ENCODE measurements at regions not wholly inside any gene's neighbourhood (a gene's known extent, or its start where the extent isn't known, plus 50 kb on each side); places are given as distances from the start of the nearest gene placed in this dataset.

- DNase-seq (ENCODE audit: low read depth) = no peak
These were observed 282.7 kb downstream of the SHQ1 start for GRCh38 chr3:72565593-72565992.

DNA sequence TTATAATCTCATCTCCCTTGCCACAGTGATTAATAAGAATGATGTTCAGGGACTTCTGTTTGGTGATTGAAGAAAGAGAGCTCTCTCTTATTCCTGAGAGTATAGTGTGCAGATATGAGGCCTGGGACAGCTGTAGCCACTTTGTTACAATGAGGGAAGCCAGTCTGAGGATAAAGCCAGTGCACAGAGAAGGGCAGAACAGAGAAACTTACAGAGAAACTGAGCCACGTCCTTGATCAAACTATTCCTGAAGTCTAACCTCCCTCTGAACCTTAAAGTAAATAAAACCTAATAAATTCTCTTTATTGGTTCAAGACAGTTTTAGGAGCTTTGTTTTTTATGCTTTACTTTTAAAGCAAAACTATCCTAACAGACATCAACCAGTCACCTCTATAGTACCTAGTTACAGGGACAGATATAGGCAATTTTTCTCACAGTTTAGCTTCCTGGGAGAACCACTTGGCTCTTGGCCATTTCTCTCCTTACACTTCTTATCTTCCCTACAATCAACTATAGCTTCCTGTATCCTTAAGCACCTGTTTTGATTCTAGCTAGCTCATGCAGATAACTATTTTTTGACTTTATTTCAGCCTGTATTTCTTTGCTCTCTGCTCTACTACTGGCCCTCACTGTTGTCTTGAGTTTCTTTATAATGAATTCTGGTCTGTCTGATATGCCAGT is 284.4 kb downstream of the SHQ1 start:
- DNase-seq (ENCODE audit: low read depth) = no peak

GRCh38 chr3:72560846-72561675 is 287.2 kb downstream of the SHQ1 start:
- DNase-seq (ENCODE audit: low read depth) = no peak

GRCh38 chr3:72559385-72559784 is 288.9 kb downstream of the SHQ1 start:
- DNase-seq (ENCODE audit: low read depth) = no peak

- DNase-seq (ENCODE audit: low read depth) = no peak
These were observed 290.2 kb downstream of the SHQ1 start for GRCh38 chr3:72558001-72558400.

DNA sequence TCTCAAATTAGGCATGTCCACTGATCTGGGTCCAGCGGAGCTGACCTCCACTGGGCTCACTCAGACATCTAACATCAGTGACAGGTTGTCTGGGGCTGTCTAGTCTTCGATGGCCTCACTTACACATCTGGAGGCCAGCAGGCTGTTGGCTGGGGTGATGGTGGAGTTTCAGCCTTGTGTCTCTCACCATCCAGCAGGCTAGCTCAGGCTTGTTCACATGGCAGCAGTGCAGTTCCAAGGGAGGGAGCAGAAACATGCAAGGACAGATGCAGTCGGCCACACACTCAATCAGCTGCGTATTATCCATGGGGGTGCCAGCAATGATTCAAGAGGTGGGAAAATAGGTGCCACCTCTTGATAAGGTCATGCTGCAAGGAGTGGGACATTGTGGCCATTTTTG is 292.5 kb downstream of the SHQ1 start:
- no peak for DNase-seq (ENCODE audit: low read depth)

GRCh38 chr3:72554689-72555088 is 293.6 kb downstream of the SHQ1 start:
- DNase-seq (ENCODE audit: low read depth) = no peak

- DNase-seq (ENCODE audit: low read depth) = no peak
These were observed 294.9 kb downstream of the SHQ1 start for GRCh38 chr3:72553298-72553697.

- no peak for DNase-seq (ENCODE audit: low read depth)
These were observed 297.5 kb downstream of the SHQ1 start for GRCh38 chr3:72550582-72551262.

DNA sequence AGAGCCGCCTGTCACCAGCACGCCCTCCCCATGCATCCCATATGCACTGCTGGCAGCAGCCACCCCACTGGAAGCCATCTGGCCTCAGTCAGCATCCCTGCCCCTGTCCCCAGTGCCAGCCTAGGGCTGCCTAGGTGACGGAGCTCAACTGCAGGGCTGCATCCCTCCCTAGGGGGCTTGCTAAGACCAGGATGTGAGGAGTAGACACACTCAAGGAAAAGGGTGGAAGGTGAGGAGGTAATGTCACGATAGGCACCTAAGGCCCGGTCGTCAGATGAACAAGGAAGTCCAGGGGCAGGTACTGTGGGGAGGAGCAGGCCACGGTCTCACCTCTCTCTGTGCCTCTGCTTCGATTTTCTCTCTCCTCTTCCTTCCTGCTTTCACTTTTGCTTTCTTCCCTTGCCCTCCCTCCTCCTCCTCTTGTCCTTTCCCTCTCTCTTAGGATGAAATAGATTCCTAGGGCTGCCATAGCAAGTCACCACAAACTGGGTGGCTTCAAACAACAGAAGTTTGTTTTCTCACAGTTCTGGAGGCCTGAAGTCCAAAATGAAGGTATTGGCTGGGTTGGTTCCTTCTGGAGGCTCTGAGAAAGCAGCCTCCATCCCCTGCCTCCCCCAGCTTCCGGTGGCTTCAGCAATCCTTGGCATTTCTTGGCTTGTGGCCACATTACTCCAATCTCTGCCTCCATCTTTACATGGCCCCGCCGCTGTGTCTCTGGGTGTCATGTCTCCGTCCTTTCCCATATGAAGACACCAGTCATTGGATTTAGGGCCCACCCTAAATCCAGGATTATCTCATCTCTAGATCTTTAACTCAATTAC is 298.3 kb downstream of the SHQ1 start:
- no peak for DNase-seq (ENCODE audit: low read depth)

DNA sequence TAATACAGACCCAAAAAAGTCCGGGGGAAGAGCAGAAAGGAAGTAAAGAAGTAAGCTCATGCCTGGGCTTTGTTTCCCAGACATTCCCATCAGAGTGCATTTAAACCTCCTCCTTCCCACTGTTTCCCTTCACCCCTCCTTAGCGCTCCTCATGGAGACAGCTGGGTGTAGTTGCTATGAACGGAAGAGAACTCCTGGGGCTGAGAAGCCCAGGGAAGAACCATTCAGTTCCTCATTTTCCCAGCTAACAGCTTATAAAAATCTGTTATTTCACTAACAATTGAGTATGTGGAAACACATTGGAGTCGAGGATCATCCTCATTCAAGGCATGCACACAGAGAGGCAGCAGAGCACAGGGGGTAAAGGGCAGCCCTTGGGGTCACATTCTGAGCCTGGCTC is 299.3 kb downstream of the SHQ1 start:
- no peak for DNase-seq (ENCODE audit: low read depth)

- no peak for DNase-seq (ENCODE audit: low read depth)
These were observed 299.8 kb downstream of the SHQ1 start for GRCh38 chr3:72548461-72548860.

DNA sequence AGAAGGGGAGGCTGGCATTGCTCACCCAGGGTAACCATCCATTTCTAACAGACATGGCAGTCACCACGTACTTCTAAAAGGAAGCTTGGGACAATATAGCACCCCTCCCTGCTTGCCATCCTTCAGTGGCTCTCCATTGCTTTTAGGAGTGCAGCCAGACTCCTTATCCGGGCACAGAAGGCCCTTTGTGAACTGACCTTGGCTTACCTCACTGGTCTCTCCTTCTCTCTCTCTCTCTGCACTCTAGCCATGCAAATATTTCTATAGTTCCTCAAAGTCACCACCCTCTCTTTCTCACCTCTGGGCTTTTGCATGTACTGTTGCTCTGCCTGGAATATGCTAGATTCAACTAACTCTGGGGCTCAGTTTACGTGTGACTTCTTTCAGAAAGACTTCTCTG is 301.1 kb downstream of the SHQ1 start:
- DNase-seq (ENCODE audit: low read depth) = no peak

- no peak for DNase-seq (ENCODE audit: low read depth)
These were observed 304.0 kb downstream of the SHQ1 start for GRCh38 chr3:72544239-72544638.

- DNase-seq (ENCODE audit: low read depth) = no peak
These were observed 305.0 kb downstream of the SHQ1 start for GRCh38 chr3:72543246-72543645.

DNA sequence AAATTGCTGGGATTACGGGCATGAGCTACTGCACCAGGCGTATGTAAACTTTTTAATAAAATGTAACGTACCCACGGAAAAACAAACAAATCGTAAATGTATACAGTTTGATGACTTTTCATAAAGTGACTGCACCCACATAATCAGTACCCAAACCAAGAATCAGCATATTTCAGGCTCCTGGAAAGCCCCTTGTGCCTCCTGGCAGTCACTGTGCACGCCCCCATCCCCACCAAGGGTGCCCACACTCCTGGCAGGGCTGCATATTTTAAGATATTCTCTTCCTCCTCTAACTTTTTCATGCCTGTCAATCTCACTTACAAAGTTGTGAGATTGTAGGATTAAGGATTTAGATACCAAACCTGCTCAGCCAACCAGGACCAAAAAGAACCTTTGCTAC is 305.5 kb downstream of the SHQ1 start:
- no peak for DNase-seq (ENCODE audit: low read depth)

GRCh38 chr3:72539856-72540255 is 308.4 kb downstream of the SHQ1 start:
- no peak for DNase-seq (ENCODE audit: low read depth)

GRCh38 chr3:72538070-72538745 is 310.0 kb downstream of the SHQ1 start:
- DNase-seq (ENCODE audit: low read depth) = no peak

GRCh38 chr3:72537448-72537847 is 310.8 kb downstream of the SHQ1 start:
- DNase-seq (ENCODE audit: low read depth) = no peak

DNA sequence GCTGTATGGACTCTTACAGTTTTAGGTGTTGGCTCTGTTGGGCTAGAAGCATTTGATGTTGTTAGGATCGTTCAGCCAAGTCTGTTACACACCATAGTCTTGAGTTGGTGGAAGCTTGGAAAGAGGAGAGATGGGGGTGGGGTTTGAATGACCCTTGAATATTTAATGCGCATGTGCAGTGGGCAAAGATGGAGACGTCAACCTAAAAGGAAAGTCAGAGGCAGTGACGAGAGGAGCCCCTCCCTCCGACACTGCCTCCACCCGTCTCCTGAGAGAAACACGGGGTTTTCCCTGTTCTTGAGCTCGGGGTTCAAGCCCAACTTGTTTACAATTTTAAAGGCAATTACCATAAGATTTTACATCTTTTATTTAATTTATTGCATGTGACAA is 311.4 kb downstream of the SHQ1 start:
- no peak for DNase-seq (ENCODE audit: low read depth)

- no peak for DNase-seq (ENCODE audit: low read depth)
These were observed 311.9 kb downstream of the SHQ1 start for GRCh38 chr3:72536206-72536877.

Measured in stimulated activated CD8-positive, alpha-beta memory T cell treated with anti-CD3 and anti-CD28 coated beads, Interleukin-15, amount 100 ng/mL, for 24 hours (primary cell).